ENCODE measurements at regions not wholly inside any gene's neighbourhood (a gene's known extent, or its start where the extent isn't known, plus 50 kb on each side); places are given as distances from the start of the nearest gene placed in this dataset.

DNA sequence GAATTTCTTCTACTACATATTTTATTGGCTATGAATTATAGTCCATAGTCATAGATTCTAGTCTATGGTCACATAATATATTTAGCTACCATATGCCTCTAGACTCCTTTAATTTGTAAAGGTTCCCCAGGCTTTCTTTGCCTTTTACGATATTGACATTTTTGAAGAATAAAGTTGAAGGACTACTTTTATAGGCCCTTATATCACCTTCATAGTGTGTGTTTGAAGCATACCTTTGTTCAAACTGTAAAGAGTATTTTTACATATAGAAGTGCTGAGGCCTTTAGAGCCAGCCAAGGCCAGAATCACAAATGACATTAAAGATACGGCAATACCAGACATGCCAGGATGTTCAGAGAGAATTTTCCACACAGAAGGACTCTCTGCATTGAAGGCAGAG is 147.0 kb downstream of the GABRG2 start:
- TF ChIP-seq, protein P1, sequence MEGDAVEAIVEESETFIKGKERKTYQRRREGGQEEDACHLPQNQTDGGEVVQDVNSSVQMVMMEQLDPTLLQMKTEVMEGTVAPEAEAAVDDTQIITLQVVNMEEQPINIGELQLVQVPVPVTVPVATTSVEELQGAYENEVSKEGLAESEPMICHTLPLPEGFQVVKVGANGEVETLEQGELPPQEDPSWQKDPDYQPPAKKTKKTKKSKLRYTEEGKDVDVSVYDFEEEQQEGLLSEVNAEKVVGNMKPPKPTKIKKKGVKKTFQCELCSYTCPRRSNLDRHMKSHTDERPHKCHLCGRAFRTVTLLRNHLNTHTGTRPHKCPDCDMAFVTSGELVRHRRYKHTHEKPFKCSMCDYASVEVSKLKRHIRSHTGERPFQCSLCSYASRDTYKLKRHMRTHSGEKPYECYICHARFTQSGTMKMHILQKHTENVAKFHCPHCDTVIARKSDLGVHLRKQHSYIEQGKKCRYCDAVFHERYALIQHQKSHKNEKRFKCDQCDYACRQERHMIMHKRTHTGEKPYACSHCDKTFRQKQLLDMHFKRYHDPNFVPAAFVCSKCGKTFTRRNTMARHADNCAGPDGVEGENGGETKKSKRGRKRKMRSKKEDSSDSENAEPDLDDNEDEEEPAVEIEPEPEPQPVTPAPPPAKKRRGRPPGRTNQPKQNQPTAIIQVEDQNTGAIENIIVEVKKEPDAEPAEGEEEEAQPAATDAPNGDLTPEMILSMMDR (IDR thresholded peaks at IDR 0.05): no peak
- TF ChIP-seq EZH2 (IDR thresholded peaks at IDR 0.05; ENCODE audit: borderline replicate concordance, insufficient read depth, low read depth, low read length, poor library complexity, severe bottlenecking): no peak

Data from B cell (primary cell).